Fibroblast of lung (primary cell): ENCODE measurements at regions not wholly inside any gene's neighbourhood (a gene's known extent, or its start where the extent isn't known, plus 50 kb on each side); places are given as distances from the start of the nearest gene placed in this dataset.
"Not testable (repeated sequence)": the region's sequence is repeated elsewhere in the genome, so short reads cannot be mapped to it uniquely, and the experiment has no call there.

Experiments
- EZH2 ChIP-seq: IDR thresholded peaks from 2 replicates; pipeline ENCODE4 v1.5.1; 2012; ENCODE audit warnings: low read length, control low read depth, mild to moderate bottlenecking; ENCODE audit errors: missing control alignments
- TF ChIP-seq, protein P1 (sequence below), 2 donors: IDR thresholded peaks in 1 of 2; conservative IDR thresholded peaks in 1 of 2; 1 replicate in 1 of 2; 2 replicates in 1 of 2; pipeline ENCODE4 v1.5.1; 2011 to 2012; ENCODE audit warnings: low read length in 2 of 2, control low read depth in 1 of 2, inconsistent platforms in 1 of 2, low read depth in 1 of 2, mild to moderate bottlenecking in 1 of 2

GRCh38 chr6:28691991-28692390 is 166.3 kb downstream of the GPX5 start:
- not testable (repeated sequence) for TF ChIP-seq EZH2
- TF ChIP-seq, protein P1, sequence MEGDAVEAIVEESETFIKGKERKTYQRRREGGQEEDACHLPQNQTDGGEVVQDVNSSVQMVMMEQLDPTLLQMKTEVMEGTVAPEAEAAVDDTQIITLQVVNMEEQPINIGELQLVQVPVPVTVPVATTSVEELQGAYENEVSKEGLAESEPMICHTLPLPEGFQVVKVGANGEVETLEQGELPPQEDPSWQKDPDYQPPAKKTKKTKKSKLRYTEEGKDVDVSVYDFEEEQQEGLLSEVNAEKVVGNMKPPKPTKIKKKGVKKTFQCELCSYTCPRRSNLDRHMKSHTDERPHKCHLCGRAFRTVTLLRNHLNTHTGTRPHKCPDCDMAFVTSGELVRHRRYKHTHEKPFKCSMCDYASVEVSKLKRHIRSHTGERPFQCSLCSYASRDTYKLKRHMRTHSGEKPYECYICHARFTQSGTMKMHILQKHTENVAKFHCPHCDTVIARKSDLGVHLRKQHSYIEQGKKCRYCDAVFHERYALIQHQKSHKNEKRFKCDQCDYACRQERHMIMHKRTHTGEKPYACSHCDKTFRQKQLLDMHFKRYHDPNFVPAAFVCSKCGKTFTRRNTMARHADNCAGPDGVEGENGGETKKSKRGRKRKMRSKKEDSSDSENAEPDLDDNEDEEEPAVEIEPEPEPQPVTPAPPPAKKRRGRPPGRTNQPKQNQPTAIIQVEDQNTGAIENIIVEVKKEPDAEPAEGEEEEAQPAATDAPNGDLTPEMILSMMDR (conservative IDR thresholded peaks at IDR 0.05 in 1 of 2, IDR thresholded peaks at IDR 0.05 in 1 of 2; ENCODE audit: low read depth in 1 of 2, low read length in 2 of 2): not testable (repeated sequence)
